HepG2 (cell line): ENCODE measurements at regions not wholly inside any gene's neighbourhood (a gene's known extent, or its start where the extent isn't known, plus 50 kb on each side); places are given as distances from the start of the nearest gene placed in this dataset.
A peak's percentile ranks its signal among the peaks of the same experiment; 100 is the strongest.

ENCODE experiments used
- ATAC-seq: fragments of 200-7000 bp; cut with Tn5 transposase; 3 replicates; pipeline ENCODE4 v1.9.1; 2020; ENCODE audit warnings: mild to moderate bottlenecking, moderate library complexity
- BruUV-seq: library from RNA; stranded (reverse); fragments of 400-500 nt; replicated peaks from 2 replicates; lab custom pipeline; 2021; lab: Mats Ljungman, UMichigan
- CTCF ChIA-PET: fragments of 300-600 bp; formaldehyde crosslinking; extraction: SDS; loops from one replicate; lab custom pipeline; 2021; ENCODE audit warnings: low total read pairs, inconsistent platforms, low intra/inter-chr PET ratio; lab: Yijun Ruan, JAX
- POLR2A ChIA-PET: fragments of 350-600 bp; sonication (Branson Sonifier 250); formaldehyde crosslinking; loops from one replicate; lab custom pipeline; 2020; ENCODE audit warnings: antibody characterized with exemption, inconsistent platforms; lab: Yijun Ruan, JAX
- DNase-seq: peaks from one replicate; pipeline ENCODE4 v3.0.0-alpha.2; 2015; ENCODE audit warnings: low spot score
- FAIRE-seq: peaks from 3 replicates; lab custom pipeline; 2011; peaks lifted over from hg19 to GRCh38; lab: Jason Lieb, UNC
- H2AFZ ChIP-seq: one replicate; pipeline ENCODE4 v1.6.1; 2011; ENCODE audit warnings: low read length, inconsistent platforms
- H3K27ac ChIP-seq: fragments of 300-600 bp; 3 replicates; pipeline ENCODE4 v1.8.0; 2011; ENCODE audit warnings: mixed run types, mild to moderate bottlenecking, mixed read lengths, low read length, inconsistent platforms; ENCODE audit not compliant: insufficient read depth; ENCODE audit errors: extremely low read length
- H3K27me3 ChIP-seq, 2 experiments: fragments of 200-600 bp in 1 of 2; 2 replicates in 1 of 2; 3 replicates in 1 of 2; pipeline versions ENCODE4 v1.6.0 to v1.8.0; 2011; ENCODE audit warnings: low read length in 2 of 2, mild to moderate bottlenecking in 2 of 2, moderate library complexity in 2 of 2, inconsistent platforms in 1 of 2; ENCODE audit not compliant: insufficient read depth in 2 of 2, control insufficient read depth in 1 of 2
- H3K36me3 ChIP-seq, 2 experiments: fragments of 200-600 bp in 1 of 2; replicated peaks in 1 of 2; 2 replicates in 1 of 2; 3 replicates in 1 of 2; pipeline versions ENCODE4 v1.5.1 to v1.8.0; 2011; ENCODE audit warnings: low read length in 2 of 2, inconsistent platforms in 1 of 2; ENCODE audit not compliant: insufficient read depth in 2 of 2, control insufficient read depth in 1 of 2
- H3K4me1 ChIP-seq: 2 replicates; pipeline ENCODE4 v1.5.1; 2012; ENCODE audit warnings: low read length, inconsistent platforms; ENCODE audit not compliant: insufficient read depth
- H3K4me2 ChIP-seq: 2 replicates; pipeline ENCODE4 v1.6.0; 2011; ENCODE audit warnings: low read depth, low read length, inconsistent platforms
- H3K4me3 ChIP-seq, 3 experiments: fragments of 200-600 bp in 1 of 3; sonication (generic), shearing (Covaris generic) in 1 of 3; replicated peaks in 1 of 3; 2 replicates each; pipeline ENCODE4 v1.5.1; 2011 to 2016; ENCODE audit warnings: low read length in 3 of 3, inconsistent platforms in 2 of 3, low read depth in 2 of 3, mild to moderate bottlenecking in 2 of 3, control low read depth in 1 of 3, mixed read lengths in 1 of 3; ENCODE audit not compliant: insufficient read depth in 1 of 3
- H3K79me2 ChIP-seq: one replicate; pipeline ENCODE4 v1.6.1; 2011; ENCODE audit warnings: low read length, inconsistent platforms; ENCODE audit not compliant: insufficient read depth
- H3K9ac ChIP-seq: 2 replicates; pipeline ENCODE4 v1.6.0; 2011; ENCODE audit warnings: mild to moderate bottlenecking, low read depth, low read length, inconsistent platforms; ENCODE audit not compliant: insufficient read depth
- H3K9me3 ChIP-seq: 2 replicates; pipeline ENCODE4 v1.5.1; 2012; ENCODE audit warnings: mild to moderate bottlenecking, low read length
- H4K20me1 ChIP-seq: 2 replicates; pipeline ENCODE4 v1.6.0; 2011; ENCODE audit warnings: inconsistent platforms, mild to moderate bottlenecking, low read length, moderate library complexity; ENCODE audit not compliant: insufficient read depth
- CTCF ChIP-seq: sonication (generic); formaldehyde crosslinking; IDR thresholded peaks from 2 replicates; pipeline ENCODE4 v1.5.0; 2020; ENCODE audit warnings: mild to moderate bottlenecking, missing genetic modification reagents, moderate library complexity
- MBNL3 ChIP-seq: fragments of 250-450 bp; sonication (Bioruptor Pico); conservative IDR thresholded peaks from 2 replicates; pipeline ENCODE4 v1.8.0; 2022; ENCODE audit warnings: mild to moderate bottlenecking, inconsistent platforms
- NR1H2 ChIP-seq: sonication (generic); formaldehyde crosslinking; IDR thresholded peaks from 2 replicates; pipeline ENCODE4 v1.8.1; 2022; ENCODE audit warnings: low read depth, missing genetic modification reagents, borderline replicate concordance
- SKI ChIP-seq: fragments of 450-650 bp; IDR thresholded peaks from one replicate; pipeline ENCODE4 v1.6.1; 2018; ENCODE audit warnings: mild to moderate bottlenecking; ENCODE audit not compliant: partially characterized antibody
- STAG1 ChIP-seq: sonication (generic); formaldehyde crosslinking; IDR thresholded peaks from 2 replicates; pipeline ENCODE4 v1.4.0; 2020; ENCODE audit warnings: missing genetic modification reagents
- TBL1XR1 ChIP-seq: fragments of 150-350 bp; IDR thresholded peaks from 2 replicates; pipeline ENCODE4 v1.6.1; 2014; ENCODE audit warnings: borderline replicate concordance, low read length; ENCODE audit not compliant: partially characterized antibody
- U2AF1 ChIP-seq: fragments of 200-400 bp; formaldehyde crosslinking; optimal IDR thresholded peaks from 2 replicates; pipeline ENCODE3; 2017; ENCODE audit warnings: mild to moderate bottlenecking, low read depth, low read length
- ZNF407 ChIP-seq: sonication (generic); formaldehyde crosslinking; IDR thresholded peaks from one replicate; pipeline ENCODE4 v1.5.1; 2020; ENCODE audit warnings: mild to moderate bottlenecking, missing genetic modification reagents; ENCODE audit errors: not compliant biosample characterization
- ZNF781 ChIP-seq: sonication (generic); formaldehyde crosslinking; IDR thresholded peaks from 2 replicates; pipeline ENCODE4 v1.5.1; 2020; ENCODE audit warnings: borderline replicate concordance, mild to moderate bottlenecking, missing genetic modification reagents; ENCODE audit errors: not compliant biosample characterization
- WGBS: methylation state at CpG from one replicate; pipeline ENCODE4 v1.1.6; 2017; ENCODE audit warnings: low lambda C conversion rate; 5-methylcytosine and 5-hydroxymethylcytosine counted together
- in situ Hi-C: cut with HindIII; loops from 2 replicates; pipeline ENCODE4 v1.10.0; 2017; ENCODE audit warnings: low pct_unique_long_range_greater_than_20kb; ENCODE audit not compliant: extremely low pct_ligation_motif_present
- intact Hi-C: fragments of 100-400 bp; cut with micrococcal nuclease; formaldehyde crosslinking; loops from one replicate; pipeline ENCODE4 v1.10.0; 2022; ENCODE audit not compliant: unreplicated experiment
- TF ChIP-seq, protein P1 (sequence below): sonication (generic); formaldehyde crosslinking; IDR thresholded peaks from 2 replicates; pipeline ENCODE4 v1.4.0; 2020; ENCODE audit warnings: mild to moderate bottlenecking, missing genetic modification reagents

DNA sequence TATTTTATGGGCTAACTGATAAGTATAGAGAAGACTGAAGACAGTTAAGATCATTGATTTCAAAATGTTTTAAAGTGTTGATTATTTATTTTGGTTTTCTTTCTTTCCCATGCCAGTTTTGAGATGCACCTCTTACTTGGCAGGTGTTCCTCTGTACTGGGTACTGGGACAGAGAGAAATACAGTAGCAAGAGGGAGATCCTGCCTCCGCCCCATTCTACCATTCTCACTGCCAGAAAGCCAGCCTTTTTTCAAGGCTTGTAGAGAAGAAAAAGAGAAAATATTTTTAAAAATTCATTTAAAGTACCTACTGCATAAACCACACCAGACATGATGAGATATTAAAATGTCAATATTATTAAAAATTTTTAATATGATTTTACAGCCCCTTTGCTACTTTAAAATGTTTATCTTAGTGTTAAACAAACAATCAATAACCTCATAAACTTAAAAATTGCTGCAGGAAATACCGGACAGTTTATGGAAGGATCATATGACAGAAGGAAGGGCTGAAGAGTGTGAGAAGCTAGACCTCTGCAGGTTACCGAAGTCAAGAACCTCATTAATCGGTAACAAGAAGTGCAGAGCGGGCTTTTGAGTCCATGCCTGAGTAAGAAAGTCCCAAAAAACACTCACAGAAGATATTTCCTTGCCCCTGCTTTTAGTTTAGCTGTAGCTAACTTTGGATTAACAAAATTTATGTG, 117.8 kb upstream of the ESR1 start (continued):
- TF ChIP-seq ZNF407 (no peak), ZNF781 (CRISPR knock-in tag) (no peak), NR1H2 (CRISPR knock-in tag) (no peak)

DNA sequence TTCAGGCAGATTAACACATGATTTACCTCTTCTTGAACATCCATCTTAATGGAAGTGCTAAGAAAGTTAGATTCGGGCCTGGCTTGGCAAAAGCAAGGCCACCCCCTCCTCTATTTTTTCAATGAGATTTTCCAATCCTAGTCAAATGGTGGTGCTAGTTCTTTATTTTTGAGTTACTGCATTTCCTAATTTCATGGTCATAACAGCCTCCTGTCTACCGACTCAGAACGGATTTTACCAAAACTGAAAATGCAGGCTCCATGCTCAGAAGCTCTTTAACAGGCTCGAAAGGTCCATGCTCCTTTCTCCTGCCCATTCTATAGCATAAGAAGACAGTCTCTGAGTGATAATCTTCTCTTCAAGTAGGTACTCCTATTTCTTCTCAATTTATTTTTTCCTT, 117.2 kb upstream of the ESR1 start:
- H3K27me3 ChIP-seq, result 0 out of 5 replicates have a peak, but pooled peaks cover 0 to 6% of the 10 kb centered on the region in 2 experiments

More for the DNA sequence above, 117.2 kb upstream of the ESR1 start:
- Histone ChIP-seq H3K27ac (no peak overlapping the region), H3K79me2 (no peaks in the 10 kb centered on the region), H3K9me3 (no peaks in the 10 kb centered on the region), H3K4me3 (no peak overlapping the region), H2AFZ (no peak overlapping the region), H3K4me2 (no peak overlapping the region), H3K9ac (no peak overlapping the region), H3K4me1 (peaks cover 14% of the 10 kb centered on the region), H3K36me3 (no peaks in the 10 kb centered on the region), H4K20me1 (no peaks in the 10 kb centered on the region)
- ATAC-seq (no peak), FAIRE-seq (no peak), DNase-seq (no peak)
- TF ChIP-seq U2AF1, result no peak
- TF ChIP-seq MBNL3 (CRISPR knock-in tag), result no peak
- TF ChIP-seq TBL1XR1, result no peak
- TF ChIP-seq CTCF, result peak; percentile 27; the same call in 1 of the 2 replicates
- TF ChIP-seq STAG1, result peak; percentile 45
- TF ChIP-seq SKI, result no peak
- TF ChIP-seq, protein P1, sequence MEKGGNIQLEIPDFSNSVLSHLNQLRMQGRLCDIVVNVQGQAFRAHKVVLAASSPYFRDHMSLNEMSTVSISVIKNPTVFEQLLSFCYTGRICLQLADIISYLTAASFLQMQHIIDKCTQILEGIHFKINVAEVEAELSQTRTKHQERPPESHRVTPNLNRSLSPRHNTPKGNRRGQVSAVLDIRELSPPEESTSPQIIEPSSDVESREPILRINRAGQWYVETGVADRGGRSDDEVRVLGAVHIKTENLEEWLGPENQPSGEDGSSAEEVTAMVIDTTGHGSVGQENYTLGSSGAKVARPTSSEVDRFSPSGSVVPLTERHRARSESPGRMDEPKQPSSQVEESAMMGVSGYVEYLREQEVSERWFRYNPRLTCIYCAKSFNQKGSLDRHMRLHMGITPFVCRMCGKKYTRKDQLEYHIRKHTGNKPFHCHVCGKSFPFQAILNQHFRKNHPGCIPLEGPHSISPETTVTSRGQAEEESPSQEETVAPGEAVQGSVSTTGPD (CRISPR knock-in tag), result no peak
- no TSS peak for BruUV-seq
- intact Hi-C loops (no loop called here), in situ Hi-C loops (no loop called here)
- ChIA-PET CTCF (no interaction called here), POLR2A (interaction anchor here (0.6 kb wide), 1 partner anchor 9 kb away, joined by 3 read pairs; no protein-coding TSS in a partner anchor)
- 20% methylated on average over 4 of the region's 4 CpGs for WGBS
